ENCODE measurements at regions not wholly inside any gene's neighbourhood (a gene's known extent, or its start where the extent isn't known, plus 50 kb on each side); places are given as distances from the start of the nearest gene placed in this dataset.

DNA sequence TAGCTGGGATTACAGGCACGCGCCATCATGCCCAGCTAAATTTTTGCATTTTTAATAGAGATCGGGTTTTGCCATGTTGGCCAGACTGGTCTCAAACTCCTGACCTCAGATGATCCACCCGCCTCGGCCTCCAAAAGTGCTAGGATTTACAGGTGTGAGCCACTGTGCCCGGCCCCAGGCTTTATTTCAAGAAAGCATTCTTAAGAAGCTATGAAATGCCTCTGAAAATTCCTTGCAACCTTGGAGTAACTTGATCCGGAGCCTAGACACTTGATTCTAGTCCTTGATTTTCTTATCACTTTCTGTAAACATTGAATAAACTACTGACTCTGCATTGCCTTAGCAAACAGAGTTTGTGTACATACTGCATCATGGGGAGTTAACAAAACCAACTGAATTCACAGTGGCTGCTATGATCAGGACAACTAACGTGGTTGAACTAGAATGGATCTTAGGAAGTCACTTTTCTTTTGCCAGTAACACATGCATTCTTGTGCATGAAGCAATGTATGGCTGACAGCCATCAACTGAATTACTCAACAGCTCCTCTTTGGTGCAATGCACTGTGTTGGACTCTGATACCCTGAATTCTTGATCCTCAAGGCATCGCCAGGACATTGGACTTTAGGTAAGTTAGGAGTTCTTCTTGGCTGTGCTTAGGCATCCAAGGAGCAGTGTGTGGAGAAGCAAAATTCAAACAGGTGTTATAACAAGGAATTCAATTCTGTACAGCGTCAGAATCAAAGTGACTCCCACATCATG lies 102.8 kb upstream of the TMEM170B start (continued):
- TF ChIP-seq, protein P1, sequence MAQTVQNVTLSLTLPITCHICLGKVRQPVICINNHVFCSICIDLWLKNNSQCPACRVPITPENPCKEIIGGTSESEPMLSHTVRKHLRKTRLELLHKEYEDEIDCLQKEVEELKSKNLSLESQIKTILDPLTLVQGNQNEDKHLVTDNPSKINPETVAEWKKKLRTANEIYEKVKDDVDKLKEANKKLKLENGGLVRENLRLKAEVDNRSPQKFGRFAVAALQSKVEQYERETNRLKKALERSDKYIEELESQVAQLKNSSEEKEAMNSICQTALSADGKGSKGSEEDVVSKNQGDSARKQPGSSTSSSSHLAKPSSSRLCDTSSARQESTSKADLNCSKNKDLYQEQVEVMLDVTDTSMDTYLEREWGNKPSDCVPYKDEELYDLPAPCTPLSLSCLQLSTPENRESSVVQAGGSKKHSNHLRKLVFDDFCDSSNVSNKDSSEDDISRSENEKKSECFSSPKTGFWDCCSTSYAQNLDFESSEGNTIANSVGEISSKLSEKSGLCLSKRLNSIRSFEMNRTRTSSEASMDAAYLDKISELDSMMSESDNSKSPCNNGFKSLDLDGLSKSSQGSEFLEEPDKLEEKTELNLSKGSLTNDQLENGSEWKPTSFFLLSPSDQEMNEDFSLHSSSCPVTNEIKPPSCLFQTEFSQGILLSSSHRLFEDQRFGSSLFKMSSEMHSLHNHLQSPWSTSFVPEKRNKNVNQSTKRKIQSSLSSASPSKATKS (CRISPR knock-in tag; IDR thresholded peaks at IDR 0.05) = 0 out of 2 replicates have a peak, but pooled peaks have one; percentile 46
- TF ChIP-seq ZNF296 (CRISPR knock-in tag; conservative IDR thresholded peaks at IDR 0.05) (no peak), HIC2 (CRISPR knock-in tag; IDR thresholded peaks at IDR 0.05; ENCODE audit: low read depth) (peak; percentile 73; the same call in 1 of the 2 replicates), ZNF33B (CRISPR knock-in tag; IDR thresholded peaks at IDR 0.05) (peak; percentile 80; the same call in 1 of the 2 replicates), SOX6 (IDR thresholded peaks at IDR 0.05) (no peak), SOX6 (CRISPR knock-in tag; IDR thresholded peaks at IDR 0.05) (peak; percentile 98), IRF2 (CRISPR knock-in tag; IDR thresholded peaks at IDR 0.05) (peak; percentile 97; the same call in 1 of the 2 replicates), RFX3 (CRISPR knock-in tag; IDR thresholded peaks at IDR 0.05) (peak; percentile 42; the same call in 1 of the 2 replicates), AKNA (CRISPR knock-in tag; IDR thresholded peaks at IDR 0.05; ENCODE audit: borderline replicate concordance) (no peak), SMAD9 (CRISPR knock-in tag; IDR thresholded peaks at IDR 0.05) (0 out of 2 replicates have a peak, but pooled peaks have one; percentile 18), ZNF543 (CRISPR knock-in tag; IDR thresholded peaks at IDR 0.05) (no peak; the same call in 1 of the 2 replicates)
- TF ChIP-seq, protein P2, sequence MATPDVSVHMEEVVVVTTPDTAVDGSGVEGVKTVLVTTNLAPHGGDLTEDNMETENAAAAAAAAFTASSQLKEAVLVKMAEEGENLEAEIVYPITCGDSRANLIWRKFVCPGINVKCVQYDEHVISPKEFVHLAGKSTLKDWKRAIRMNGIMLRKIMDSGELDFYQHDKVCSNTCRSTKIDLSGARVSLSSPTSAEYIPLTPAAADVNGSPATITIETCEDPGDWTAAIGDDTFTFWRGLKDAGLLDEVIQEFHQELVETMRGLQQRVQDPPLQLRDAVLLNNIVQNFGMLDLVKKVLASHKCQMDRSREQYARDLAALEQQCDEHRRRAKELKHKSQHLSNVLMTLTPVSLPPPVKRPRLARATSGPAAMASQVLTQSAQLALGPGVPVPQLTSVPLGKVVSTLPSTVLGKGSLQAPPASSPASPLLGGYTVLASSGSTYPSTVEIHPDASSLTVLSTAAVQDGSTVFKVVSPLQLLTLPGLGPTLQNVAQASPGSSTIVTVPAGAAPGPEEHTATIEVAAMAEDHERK (CRISPR knock-in tag; IDR thresholded peaks at IDR 0.05; ENCODE audit: low read depth) = no peak
- TF ChIP-seq, protein P3, sequence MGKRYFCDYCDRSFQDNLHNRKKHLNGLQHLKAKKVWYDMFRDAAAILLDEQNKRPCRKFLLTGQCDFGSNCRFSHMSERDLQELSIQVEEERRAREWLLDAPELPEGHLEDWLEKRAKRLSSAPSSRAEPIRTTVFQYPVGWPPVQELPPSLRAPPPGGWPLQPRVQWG (CRISPR knock-in tag; IDR thresholded peaks at IDR 0.05; ENCODE audit: borderline replicate concordance, low read depth) = no peak
- TF ChIP-seq, protein P4, sequence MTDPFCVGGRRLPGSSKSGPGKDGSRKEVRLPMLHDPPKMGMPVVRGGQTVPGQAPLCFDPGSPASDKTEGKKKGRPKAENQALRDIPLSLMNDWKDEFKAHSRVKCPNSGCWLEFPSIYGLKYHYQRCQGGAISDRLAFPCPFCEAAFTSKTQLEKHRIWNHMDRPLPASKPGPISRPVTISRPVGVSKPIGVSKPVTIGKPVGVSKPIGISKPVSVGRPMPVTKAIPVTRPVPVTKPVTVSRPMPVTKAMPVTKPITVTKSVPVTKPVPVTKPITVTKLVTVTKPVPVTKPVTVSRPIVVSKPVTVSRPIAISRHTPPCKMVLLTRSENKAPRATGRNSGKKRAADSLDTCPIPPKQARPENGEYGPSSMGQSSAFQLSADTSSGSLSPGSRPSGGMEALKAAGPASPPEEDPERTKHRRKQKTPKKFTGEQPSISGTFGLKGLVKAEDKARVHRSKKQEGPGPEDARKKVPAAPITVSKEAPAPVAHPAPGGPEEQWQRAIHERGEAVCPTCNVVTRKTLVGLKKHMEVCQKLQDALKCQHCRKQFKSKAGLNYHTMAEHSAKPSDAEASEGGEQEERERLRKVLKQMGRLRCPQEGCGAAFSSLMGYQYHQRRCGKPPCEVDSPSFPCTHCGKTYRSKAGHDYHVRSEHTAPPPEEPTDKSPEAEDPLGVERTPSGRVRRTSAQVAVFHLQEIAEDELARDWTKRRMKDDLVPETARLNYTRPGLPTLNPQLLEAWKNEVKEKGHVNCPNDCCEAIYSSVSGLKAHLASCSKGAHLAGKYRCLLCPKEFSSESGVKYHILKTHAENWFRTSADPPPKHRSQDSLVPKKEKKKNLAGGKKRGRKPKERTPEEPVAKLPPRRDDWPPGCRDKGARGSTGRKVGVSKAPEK (CRISPR knock-in tag; IDR thresholded peaks at IDR 0.05; ENCODE audit: borderline replicate concordance) = peak; percentile 99

Measured in HepG2 (cell line).